A673 (cell line): ENCODE measurements at regions not wholly inside any gene's neighbourhood (a gene's known extent, or its start where the extent isn't known, plus 50 kb on each side); places are given as distances from the start of the nearest gene placed in this dataset.

Experiments
- BruUV-seq: library from RNA; stranded (reverse); fragments of 400-500 nt; replicated peaks from 2 replicates; lab custom pipeline; 2021; lab: Mats Ljungman, UMichigan
- CTCF ChIA-PET: fragments of 300-600 bp; sonication (Branson Sonifier 250); formaldehyde crosslinking; loops from one replicate; lab custom pipeline; 2022; ENCODE audit warnings: antibody characterized with exemption; lab: Charles Lee
- POLR2A ChIA-PET: fragments of 300-600 bp; sonication (Branson Sonifier 250); formaldehyde crosslinking; loops from one replicate; lab custom pipeline; 2022; ENCODE audit warnings: antibody characterized with exemption; ENCODE audit not compliant: low non-redundant PET; lab: Charles Lee
- DNase-seq: peaks from one replicate; pipeline ENCODE4 v3.0.0-alpha.2; 2015; ENCODE audit warnings: low spot score
- H3K27ac ChIP-seq: fragments of 200-600 bp; sonication (generic); 2 replicates; pipeline ENCODE4 v1.5.1; 2016; ENCODE audit warnings: mixed run types, low read depth, mild to moderate bottlenecking, mixed read lengths, antibody characterized with exemption, low read length; ENCODE audit not compliant: poor library complexity, severe bottlenecking
- H3K27me3 ChIP-seq: fragments of 200-600 bp; sonication (generic); replicated peaks from 2 replicates; pipeline ENCODE4 v1.6.1; 2017; ENCODE audit warnings: mixed run types, low read depth, mild to moderate bottlenecking, mixed read lengths, antibody characterized with exemption, low read length; ENCODE audit not compliant: insufficient read depth, poor library complexity
- H3K36me3 ChIP-seq: fragments of 200-600 bp; sonication (generic); 2 replicates; pipeline ENCODE4 v1.6.1; 2016; ENCODE audit warnings: mixed run types, mild to moderate bottlenecking, mixed read lengths, antibody characterized with exemption, low read length; ENCODE audit not compliant: insufficient read depth, poor library complexity, severe bottlenecking
- H3K4me1 ChIP-seq: fragments of 200-600 bp; sonication (generic); 2 replicates; pipeline ENCODE4 v1.6.1; 2017; ENCODE audit warnings: mixed run types, mild to moderate bottlenecking, mixed read lengths, antibody characterized with exemption, low read length; ENCODE audit not compliant: insufficient read depth, poor library complexity, severe bottlenecking
- H3K4me3 ChIP-seq: fragments of 200-600 bp; sonication (generic); 2 replicates; pipeline ENCODE4 v1.5.1; 2016; ENCODE audit warnings: low read depth, mixed run types, mild to moderate bottlenecking, mixed read lengths, low read length; ENCODE audit not compliant: poor library complexity, severe bottlenecking
- H3K9me3 ChIP-seq: fragments of 200-600 bp; sonication (generic); 2 replicates; pipeline ENCODE4 v1.6.1; 2016; ENCODE audit warnings: mixed run types, low read depth, mild to moderate bottlenecking, mixed read lengths, antibody characterized with exemption, low read length; ENCODE audit not compliant: poor library complexity, severe bottlenecking
- EZH2 ChIP-seq: fragments of 200-600 bp; sonication (generic); IDR thresholded peaks from 2 replicates; pipeline ENCODE4 v1.6.1; 2017; ENCODE audit warnings: borderline replicate concordance, low read depth, mild to moderate bottlenecking, mixed read lengths, antibody characterized with exemption, low read length; ENCODE audit not compliant: poor library complexity, severe bottlenecking
- intact Hi-C: fragments of 100-400 bp; cut with micrococcal nuclease; formaldehyde crosslinking; loops from one replicate; pipeline ENCODE4 v1.10.0; 2022; ENCODE audit not compliant: unreplicated experiment
- TF ChIP-seq, protein P1 (sequence below): fragments of 300-800, 200-600 bp; sonication (generic); conservative IDR thresholded peaks from 2 replicates; pipeline ENCODE4 v1.5.1; 2017; ENCODE audit warnings: low read depth, mild to moderate bottlenecking, antibody characterized with exemption, low read length, moderate library complexity, mixed read lengths

DNA sequence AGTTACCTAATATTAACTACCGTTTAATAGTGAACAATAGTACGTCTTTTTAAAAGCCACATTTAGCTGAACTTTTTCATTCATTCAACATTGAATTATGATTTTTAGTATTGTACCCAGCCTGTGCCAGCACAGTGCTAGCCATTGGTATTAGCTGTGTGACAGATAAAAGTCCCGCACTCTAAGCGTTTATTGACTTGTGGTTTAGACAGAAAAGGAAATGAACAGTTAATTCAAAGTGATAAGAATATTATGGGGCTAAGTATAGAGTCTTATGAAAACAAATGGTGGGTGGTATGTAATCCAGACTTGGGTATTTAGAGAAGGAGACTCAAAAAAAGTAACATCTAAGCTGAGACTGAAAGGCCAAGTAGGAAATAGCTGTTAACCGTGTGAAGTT lies 202.3 kb downstream of the RPS12 start:
- DNase-seq: no peak
- Histone ChIP-seq H3K4me1 (no peaks in the 10 kb centered on the region), H3K27ac (no peak overlapping the region), H3K36me3 (no peaks in the 10 kb centered on the region), H3K9me3 (no peaks in the 10 kb centered on the region), H3K27me3 (no peaks in the 10 kb centered on the region), H3K4me3 (no peak overlapping the region)
- no TSS peak for BruUV-seq
- no peak for TF ChIP-seq EZH2
- TF ChIP-seq, protein P1, sequence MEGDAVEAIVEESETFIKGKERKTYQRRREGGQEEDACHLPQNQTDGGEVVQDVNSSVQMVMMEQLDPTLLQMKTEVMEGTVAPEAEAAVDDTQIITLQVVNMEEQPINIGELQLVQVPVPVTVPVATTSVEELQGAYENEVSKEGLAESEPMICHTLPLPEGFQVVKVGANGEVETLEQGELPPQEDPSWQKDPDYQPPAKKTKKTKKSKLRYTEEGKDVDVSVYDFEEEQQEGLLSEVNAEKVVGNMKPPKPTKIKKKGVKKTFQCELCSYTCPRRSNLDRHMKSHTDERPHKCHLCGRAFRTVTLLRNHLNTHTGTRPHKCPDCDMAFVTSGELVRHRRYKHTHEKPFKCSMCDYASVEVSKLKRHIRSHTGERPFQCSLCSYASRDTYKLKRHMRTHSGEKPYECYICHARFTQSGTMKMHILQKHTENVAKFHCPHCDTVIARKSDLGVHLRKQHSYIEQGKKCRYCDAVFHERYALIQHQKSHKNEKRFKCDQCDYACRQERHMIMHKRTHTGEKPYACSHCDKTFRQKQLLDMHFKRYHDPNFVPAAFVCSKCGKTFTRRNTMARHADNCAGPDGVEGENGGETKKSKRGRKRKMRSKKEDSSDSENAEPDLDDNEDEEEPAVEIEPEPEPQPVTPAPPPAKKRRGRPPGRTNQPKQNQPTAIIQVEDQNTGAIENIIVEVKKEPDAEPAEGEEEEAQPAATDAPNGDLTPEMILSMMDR: no peak
- intact Hi-C loops: no loop called here
- CTCF ChIA-PET: no interaction called here
- POLR2A ChIA-PET: no interaction called here

DNA sequence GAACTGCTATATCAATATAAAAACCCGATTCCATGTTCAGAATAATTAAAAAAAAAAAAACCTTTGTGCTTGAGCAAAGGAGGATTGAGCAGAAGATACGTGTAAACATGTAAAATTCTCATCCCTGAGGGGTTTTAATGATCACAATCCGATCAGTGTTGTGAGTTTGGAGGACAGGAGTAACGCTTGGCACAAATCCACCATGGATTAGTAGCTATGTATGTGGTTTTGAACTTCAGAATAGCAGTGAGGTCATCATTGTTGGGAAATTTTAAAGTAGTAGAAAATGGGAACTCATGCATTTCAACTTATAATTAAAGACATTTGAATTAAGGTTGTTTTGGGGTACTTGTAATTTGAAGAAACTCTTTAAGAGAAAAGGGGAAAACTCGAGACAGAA lies 203.2 kb downstream of the RPS12 start:
- no TSS peak for BruUV-seq
- ChIA-PET CTCF (no interaction called here), POLR2A (no interaction called here)
- no peak for DNase-seq
- H3K27me3 ChIP-seq: no peaks in the 10 kb centered on the region
- no peaks in the 10 kb centered on the region for H3K36me3 ChIP-seq
- no peak overlapping the region for H3K4me3 ChIP-seq
- intact Hi-C loops: no loop called here
- TF ChIP-seq EZH2: no peak
- TF ChIP-seq, protein P1: no peak
- no peaks in the 10 kb centered on the region for H3K9me3 ChIP-seq
- H3K4me1 ChIP-seq: no peaks in the 10 kb centered on the region
- no peak overlapping the region for H3K27ac ChIP-seq

DNA sequence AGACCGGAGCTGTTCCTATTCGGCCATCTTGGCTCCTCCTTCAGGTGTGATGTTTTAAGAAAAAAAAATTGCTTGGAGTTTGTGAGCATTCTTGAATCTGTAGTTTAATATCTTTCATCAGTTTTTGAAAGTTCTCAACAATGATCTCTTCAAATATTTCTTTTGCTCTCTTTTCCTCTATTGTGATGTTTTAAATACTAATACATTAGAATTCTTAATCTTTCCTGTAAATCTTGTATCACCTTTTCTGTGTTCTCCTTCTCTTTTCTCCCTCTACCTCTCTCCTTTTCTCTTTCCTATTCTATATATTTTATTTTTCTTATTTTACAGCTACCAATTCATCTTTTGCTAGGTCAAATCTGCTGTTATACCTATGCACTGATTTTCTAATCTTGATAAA lies 212.3 kb downstream of the RPS12 start:
- intact Hi-C loops: no loop called here
- Histone ChIP-seq H3K9me3 (peaks cover 4% of the 10 kb centered on the region), H3K4me1 (no peaks in the 10 kb centered on the region), H3K27ac (no peak overlapping the region), H3K4me3 (no peak overlapping the region), H3K27me3 (no peaks in the 10 kb centered on the region), H3K36me3 (no peaks in the 10 kb centered on the region)
- no TSS peak for BruUV-seq
- ChIA-PET CTCF (no interaction called here), POLR2A (no interaction called here)
- DNase-seq: no peak
- TF ChIP-seq, protein P1: no peak
- TF ChIP-seq EZH2: no peak
